ENCODE measurements at regions not wholly inside any gene's neighbourhood (a gene's known extent, or its start where the extent isn't known, plus 50 kb on each side); places are given as distances from the start of the nearest gene placed in this dataset.

DNA sequence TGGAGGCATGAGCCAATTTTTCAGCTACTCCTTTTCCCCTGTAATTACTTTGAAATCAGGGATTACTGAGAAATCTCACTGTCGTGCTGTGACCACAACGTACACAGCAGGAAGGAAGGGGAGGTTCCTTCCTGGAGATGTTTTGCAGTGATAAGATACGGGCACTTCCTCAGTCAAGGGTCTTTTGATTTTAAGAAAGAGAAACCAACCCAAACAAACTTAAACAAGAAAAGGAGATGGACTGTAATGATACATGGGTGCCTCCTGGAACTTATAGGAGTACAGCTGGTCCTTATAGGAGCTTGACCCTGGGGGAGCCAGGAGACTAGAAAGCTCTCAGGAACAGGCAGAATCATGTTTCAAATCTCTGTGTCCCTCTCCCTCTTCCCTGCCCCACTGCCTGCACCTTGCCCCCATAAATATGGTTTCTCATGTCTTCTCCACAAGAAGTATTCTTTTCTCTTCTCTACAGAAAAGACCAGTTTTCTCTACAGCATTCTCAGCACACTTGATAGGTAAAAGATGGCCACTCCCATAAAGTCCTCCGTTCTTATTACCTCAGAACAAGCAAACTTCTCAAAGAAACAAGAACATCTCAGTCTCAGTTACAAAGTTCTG, 281.1 kb upstream of the AMIGO2 start:
- TF ChIP-seq FOXK2 (IDR thresholded peaks at IDR 0.05) (no peak), BHLHE40 (IDR thresholded peaks at IDR 0.05; ENCODE audit: borderline replicate concordance) (no peak), TARDBP (IDR thresholded peaks at IDR 0.05) (no peak), FOXM1 (IDR thresholded peaks at IDR 0.05; ENCODE audit: borderline replicate concordance) (no peak), SP1 (IDR thresholded peaks at IDR 0.05) (no peak), ARNT (IDR thresholded peaks at IDR 0.05) (no peak), PKNOX1 (IDR thresholded peaks at IDR 0.05) (no peak), ELF4 (IDR thresholded peaks at IDR 0.05) (no peak), HDGF (IDR thresholded peaks at IDR 0.05; ENCODE audit: borderline replicate concordance) (no peak), FOXA1 (IDR thresholded peaks at IDR 0.05) (no peak), L3MBTL2 (conservative IDR thresholded peaks at IDR 0.05) (no peak)

Data from HEK293T (cell line).